GM21447 (cell line): ENCODE measurements at regions not wholly inside any gene's neighbourhood (a gene's known extent, or its start where the extent isn't known, plus 50 kb on each side); places are given as distances from the start of the nearest gene placed in this dataset.
"Not testable (repeated sequence)": the region's sequence is repeated elsewhere in the genome, so short reads cannot be mapped to it uniquely, and the experiment has no call there.

Experiments used
- ATAC-seq: cut with Tn5 transposase; IDR thresholded peaks from one replicate; pipeline ENCODE4 v1.9.1; 2021; ENCODE audit not compliant: unreplicated experiment

DNA sequence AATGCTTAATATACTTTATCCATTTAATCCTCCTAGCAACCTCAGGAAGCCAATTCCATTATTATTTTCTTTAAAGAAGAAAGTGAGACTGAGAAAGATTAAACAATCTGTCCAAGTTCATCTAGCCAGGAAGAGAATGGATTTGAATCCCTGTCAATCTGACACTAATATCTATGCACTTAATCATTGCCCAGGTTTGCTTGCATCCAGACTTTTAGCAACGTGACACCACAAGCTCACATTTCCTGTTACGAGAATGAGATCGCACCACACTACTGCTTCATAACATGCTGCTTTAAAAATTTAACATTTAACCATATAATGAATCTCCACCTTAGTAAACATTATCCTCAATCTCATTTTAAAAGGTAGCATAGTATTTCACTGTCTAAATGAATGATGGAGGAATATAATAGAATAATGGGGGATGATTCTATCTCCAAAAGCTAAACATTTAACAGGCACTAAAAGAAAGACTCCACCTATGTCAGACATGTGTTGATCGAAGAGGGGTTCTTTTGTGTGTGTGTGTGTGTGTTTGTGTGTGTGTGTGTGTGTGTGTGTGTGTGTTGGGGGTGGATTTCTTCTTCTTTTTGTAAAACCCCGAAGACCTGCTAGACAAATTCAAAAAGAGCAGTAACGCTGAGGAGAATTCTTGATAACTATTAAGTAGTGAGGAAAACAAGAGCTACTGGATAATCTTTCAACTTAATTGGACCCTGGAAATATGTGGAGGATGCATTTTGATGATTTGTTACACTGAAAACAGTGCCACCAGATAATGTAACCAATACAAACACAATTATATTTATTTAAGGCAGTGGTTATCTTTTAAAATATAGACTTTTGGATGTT lies 138.7 kb upstream of the NR3C1 start:
- no peak for ATAC-seq

DNA sequence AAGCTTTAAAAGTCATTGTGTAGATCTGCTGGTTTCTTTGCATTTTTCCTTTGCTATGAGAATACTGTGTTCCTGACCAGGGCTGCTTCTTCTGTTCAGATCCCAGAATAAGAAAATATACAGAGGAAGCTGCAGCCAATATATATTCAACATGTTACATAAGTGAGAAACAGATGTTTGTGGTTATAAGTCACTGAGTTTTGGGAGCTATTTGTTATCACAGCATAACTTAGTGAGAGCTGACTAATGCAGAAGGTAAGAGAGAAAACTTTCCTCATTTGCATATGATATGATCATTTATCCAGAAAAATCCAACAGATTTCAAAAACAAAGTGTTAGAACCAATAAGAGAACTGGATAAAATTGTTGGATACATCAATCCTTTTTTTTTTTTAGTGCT lies 136.3 kb upstream of the NR3C1 start:
- no peak for ATAC-seq

DNA sequence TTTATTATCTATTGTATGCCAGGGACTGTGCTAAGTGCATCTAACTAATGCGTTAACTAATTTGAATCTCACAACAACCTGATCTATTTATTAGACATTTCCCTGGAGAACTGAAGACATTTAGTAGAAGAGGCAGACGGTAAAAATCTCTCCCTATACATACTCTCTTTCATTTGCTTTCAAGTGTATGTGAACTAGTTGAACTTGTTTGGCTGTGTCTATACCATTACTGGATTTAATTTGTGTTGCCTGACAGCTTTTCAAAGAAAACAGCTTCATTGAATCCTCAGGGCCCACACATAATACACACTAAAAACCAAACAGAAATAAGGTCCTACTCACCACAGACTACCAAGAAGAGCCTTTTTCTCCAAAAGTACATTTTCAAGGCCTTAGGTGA lies 133.6 kb upstream of the NR3C1 start:
- no peak for ATAC-seq

DNA sequence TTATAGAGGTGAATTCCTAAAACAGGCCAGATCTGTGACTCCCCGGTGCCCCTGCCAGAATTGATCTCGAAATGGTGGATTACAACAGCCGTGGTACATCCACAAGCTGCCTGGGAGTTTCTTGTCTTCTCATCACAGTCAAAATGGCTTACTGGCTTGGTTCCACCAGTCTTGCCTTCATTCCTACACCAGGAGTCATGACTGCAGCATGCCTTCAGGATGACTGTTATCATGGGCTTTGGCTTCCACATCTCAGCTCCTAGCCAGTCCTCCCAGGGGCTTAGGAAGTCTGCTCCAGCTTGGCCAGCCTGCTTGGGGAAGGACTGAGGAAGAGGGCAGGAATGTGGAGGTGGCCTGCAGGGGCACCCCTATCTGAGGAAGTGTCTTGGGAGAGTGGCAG lies 132.9 kb upstream of the NR3C1 start:
- ATAC-seq: no peak

DNA sequence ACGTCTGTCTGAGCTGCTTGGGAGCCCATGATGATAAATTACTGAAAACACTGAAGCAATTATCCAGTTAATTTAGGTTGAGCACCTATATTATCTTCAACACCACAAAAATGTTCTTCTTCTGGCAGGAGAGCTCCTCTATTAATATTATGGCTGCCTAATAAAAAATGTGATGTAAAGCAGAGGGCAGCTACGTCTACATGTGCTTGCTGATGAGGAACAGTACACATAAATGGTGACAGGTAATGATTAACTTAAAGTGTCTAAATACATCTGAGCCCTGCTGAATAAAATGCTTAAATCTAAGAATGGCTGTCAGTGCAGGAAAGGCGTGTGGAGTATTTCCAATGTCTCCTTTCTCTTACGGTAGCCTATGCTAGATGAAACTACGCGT lies 131.3 kb upstream of the NR3C1 start:
- no peak for ATAC-seq

DNA sequence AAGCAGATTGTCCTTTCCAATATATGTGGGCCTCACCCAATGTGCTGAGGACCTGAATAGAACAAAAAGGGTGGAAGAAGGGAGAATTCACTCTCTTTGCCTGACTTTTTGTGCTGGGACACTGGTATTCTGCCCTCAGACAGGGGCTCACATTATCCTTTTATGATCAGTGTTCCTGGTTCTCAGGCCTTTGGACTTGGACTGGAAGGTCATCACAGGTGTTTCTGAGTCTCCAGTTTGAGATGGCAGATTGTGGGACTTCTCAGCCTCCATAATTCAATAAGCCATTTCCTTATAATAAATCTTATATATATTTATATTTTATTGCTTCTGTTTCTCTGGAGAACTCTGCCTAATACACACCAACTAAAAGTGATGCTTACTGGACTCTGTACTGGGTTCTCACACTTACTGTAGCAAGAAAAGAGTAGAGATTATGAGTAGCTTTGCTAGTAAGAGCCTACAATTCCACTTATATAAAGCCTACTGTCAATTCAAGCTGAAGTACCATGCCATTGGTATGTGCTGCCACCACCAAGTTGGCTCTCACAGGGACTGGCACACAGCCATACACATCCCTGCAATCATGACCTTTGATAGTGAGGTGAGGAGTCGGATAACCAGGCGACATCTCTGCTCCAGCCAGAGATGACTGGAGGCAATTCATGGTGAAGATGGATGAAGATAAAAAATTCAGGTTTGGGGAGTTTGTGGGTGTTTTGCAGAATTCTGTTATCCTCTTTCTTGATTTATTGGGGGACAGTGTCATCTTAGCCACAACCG lies 130.7 kb upstream of the NR3C1 start:
- no peak for ATAC-seq

DNA sequence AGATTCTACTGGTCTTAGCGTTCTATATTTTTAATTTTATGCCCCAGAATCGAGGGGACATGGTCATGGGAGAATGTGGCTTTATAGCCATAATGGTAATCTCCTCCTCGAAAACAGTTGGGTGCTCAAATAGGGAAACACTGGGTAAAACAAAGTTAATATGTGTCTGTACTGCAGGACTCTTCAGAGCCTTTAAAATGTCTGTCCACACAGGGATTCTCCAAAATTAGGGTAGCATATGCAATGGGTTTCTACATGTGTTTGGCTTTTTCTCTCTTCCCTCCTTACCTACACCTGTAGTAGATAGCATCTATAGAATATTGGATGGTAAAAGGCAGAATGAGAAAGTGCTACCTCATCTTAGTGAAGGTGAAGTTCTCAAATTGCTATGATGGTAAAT lies 130.0 kb upstream of the NR3C1 start:
- ATAC-seq: no peak

DNA sequence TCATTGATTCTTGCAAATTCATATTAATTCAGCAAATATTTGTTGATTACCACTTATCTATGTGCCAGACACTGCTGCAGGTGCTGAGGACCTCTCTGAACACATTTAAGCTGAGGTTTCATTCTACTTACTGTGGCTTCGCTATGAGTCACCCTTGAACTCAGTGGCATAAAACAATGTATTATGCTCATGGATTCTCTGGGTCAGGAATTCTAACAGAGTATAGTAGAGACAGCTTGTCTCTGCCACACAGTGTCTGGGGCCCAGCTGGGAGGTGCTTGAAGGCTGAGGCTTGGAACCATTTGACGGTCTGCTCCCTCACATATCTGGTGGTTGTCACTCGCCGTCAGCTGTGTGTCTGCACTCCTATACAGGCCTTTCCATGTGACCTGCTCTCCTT lies 124.3 kb upstream of the NR3C1 start:
- no peak for ATAC-seq

DNA sequence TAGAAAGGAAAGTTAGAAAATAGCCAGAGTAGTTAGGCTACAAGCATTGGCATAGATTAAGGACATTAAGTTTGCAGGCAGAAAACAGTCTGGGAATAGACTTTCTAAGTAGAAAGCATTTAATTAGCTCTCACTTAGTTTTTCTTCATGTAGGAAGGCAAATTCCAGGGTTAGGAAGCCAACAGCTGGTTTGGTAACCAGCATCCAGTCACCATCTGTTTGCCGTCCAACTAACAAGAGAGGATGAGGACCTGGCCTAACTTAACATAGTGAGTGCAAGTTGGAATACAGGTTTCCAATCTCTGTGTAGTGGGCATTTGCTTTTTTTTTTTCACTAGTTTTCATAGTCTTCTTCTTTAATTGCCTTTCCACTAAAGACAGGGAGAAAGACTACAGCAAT lies 121.7 kb upstream of the NR3C1 start:
- no peak for ATAC-seq

DNA sequence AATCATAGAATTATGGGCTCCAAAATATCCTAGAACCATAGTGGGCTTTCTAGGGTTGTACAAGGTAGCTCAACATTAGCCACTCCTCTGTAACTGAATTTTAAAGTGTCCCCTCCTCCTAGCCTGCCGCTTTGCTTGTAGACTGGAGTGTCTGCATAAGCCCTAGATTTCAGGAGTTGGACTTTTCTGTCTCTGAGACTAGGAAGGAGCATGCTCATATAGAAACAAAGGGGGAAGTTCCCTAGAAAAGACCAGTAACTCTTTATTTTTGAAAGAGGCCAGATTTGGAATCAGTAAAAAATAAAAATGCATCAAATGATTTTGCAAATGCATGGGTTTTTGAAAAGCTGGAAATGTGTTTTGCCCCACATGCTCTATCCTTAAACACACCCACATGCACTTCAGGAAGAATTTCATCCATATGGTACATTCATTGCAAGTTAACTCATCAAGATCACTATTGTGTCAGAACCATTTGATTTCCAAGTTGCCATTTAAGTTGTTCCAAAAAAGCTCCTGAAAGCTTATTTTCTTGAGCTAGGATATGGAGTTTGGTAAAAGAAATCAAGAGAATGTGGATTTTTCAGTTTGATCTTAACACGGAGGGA lies 121.0 kb upstream of the NR3C1 start:
- ATAC-seq: no peak

DNA sequence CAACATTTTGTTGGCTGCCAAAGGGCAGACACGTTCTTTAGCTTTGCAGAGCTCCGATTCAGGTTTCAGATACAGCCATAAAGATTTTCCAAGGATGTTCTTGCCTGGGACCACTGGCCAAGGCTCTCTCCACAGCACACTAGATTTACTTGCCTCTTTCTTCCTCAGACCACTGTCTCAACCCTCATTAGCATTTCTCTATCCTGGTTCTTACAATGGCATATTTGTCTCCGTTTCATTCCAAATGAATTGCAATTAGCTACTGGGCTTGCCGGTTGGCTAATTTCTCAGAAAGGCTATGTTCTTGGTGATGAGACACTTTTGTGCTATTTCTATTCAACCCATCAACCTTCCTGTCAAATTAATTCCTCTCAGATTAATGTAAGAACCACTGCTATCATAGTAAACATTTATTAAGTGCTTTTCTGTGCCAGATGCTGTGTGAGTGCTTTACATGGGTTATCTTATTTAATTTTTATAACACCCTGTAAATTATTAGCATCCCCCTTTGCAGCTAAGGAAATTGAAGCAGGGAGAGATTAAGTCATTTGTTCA lies 118.4 kb upstream of the NR3C1 start:
- no peak for ATAC-seq

DNA sequence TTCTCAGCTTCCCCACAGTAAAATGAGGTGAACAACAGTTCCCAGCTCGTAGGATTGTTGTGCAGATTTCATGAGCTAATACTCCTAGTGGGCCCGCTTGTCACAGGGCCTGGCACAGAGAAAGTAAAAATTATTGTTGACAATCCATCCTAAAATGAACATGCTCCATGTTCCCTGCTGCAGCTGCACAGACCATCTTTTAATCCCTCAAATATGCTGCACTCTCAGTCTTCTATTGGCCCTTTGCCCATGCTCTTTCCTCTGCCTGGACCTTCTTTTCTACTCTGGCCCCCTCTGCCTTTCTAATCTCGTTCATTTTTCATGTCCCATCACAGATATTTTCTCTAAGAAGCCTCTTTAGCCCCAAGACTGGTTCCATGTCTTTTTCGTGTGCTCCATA lies 117.7 kb upstream of the NR3C1 start:
- ATAC-seq: no peak

DNA sequence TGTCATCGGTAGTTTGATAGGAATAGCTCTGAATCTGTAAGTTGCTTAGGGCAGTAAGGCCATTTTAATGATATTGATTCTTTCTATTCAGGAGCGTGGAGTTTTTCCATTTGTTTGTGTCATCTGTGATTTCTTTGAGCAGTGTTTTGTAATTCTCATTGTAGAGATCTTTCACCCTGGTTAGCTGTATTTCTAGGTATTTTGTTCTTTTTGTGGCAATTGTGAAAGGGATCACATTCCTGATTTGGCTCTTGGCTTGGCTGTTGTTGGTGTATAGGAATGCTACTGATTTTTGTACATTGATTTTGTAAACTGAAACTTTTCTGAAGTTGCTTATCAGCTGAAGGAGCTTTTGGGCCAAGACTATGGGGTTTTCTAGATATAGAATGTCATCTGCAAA lies 115.7 kb upstream of the NR3C1 start:
- not testable (repeated sequence) for ATAC-seq

DNA sequence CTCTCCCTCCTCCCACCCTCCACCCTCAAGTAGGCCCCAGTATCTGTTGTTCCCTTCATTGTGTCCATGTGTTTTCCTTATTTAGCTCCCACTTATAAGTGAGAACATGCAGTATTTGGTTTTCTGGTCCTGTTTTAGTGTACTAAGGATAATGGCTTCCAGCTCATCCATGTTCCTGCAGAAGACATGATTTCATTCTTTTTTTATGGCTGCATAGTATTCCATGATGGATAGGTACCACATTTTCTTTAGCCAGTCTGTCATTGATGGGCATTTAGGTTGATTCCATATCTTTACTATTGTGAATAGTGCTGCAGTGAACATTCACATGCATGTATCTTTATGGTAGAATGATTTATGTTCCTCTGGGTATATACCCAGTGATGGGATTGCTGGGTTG lies 114.3 kb upstream of the NR3C1 start:
- ATAC-seq: not testable (repeated sequence)

DNA sequence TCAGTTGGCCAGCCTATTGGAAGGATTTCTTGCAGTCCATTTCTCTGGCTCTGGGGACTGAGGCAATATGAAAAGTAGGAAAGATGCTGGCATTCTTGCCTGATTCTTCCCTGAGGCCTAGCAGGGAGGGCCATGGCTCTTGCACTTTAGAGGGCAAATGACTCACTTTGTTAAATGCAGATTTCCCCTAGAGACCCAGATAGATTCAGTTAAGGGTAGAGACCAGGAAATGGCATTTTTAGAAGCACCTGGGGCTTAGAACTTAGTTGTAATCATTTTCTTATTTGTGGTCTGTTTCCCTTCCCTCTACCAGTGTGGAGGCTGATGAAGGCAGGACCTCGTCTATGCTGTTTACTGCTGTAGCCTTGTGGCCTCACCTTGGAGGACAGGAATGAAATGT lies 112.8 kb upstream of the NR3C1 start:
- ATAC-seq: no peak

DNA sequence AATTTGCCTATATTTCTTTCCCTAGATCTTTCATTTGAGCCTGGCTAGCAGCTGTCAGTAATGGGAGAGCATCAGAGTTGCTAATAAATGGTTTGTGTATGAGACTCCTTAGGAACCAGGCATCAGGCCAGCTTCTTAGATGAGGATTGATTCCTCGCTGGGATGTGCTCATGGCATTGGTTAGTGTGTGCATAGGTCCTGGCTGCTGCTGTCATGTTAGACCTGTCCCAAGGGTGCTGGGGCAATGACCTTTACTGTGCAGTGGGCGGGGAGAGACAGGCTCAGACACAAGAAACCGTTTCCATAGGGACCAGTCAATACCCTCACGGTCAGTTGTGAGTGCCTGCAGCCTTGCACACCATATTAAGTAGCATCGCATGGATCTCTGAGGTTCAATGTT lies 112.3 kb upstream of the NR3C1 start:
- ATAC-seq: no peak

DNA sequence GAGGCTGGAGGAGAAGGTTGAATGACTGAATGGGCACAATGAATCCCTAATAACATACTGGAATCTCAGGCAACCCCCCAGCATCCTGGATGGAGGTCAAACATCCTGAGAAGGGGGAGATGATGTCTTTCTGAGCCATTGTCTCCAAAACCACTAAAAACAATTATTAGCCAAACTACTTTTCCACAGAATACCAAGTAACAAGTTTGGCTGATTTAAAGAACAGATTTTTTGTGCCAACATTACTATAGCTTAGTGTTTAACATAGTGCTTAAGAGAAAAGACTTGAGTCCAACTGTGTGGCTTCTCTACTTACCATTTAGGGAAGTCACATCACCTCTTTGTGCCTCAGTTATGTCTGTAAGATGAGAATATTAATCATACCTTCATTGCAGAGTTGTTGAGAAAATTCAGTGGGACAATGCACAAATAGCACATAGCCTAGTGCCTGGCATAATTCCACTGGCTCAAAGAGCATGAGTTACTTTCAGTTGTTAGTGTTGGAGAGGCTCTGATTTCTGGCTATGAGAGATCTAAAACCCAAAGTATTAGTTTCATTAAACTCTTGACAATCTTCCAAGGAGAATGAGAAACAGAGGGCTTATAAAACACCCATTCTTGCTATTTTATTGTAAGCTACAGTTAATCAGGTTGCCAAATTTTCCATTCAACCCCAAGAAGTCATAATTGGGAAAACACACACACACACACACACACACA lies 111.3 kb upstream of the NR3C1 start:
- ATAC-seq: no peak

DNA sequence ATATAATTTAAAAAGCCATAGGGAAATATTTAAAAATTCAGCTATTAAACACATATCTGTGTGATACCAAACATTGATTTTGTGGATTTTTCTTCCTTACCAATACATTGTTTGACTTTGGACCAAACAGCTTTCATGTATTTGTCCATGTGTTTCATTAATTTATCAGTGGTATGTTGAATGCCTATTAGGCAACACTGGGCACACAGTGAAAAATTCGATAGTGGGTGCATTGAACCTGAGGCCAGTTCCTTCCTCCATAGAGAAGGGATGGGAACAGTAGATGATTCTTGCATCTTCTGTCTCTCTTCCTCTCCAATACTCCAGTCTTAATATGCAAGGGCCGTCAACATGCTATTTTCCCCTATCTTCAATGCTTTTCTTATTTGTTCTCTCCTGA lies 110.2 kb upstream of the NR3C1 start:
- no peak for ATAC-seq

DNA sequence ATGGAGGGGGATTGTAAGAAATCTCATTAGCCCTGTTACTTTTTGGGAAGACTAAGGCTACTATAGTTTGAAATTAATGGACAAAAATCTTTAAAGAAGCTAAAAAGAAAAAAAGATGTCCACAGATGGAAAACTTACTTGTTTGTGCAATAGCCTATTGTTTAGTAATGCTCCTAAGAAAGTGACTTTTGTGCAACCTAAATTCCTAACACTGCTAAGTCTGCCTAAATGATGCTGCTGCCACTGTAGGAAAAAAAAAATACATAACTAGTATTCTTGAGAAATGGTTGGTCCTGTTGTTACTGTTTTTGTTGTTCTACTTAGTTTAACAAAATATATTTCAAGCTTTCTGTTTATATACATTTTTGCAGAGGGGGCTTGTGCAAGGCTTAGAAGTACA lies 108.2 kb upstream of the NR3C1 start:
- ATAC-seq: no peak

DNA sequence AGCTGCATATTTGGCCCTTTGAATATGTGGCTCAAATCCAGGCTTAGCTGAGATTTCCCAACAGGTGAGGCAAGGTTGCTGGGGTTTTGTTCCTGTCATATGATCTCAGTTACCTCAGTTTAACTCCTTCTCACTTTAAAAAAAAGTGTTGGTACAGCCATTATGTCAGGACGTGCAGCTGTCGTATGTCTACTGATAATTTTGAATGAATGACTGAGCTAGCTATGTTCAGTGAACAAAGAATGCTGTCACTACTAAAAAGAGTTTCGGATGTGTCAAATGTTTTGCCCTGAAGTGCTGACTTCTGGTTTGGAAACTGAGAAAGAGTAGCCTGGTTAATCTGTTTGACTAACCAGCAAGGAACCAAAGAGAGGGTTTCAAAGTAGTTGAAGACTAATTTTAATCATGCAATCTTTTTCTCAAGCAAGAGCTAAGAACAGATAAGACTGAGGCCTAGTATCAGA lies 106.3 kb upstream of the NR3C1 start:
- ATAC-seq: peak; percentile 88
